Ramos (cell line): ENCODE measurements at regions not wholly inside any gene's neighbourhood (a gene's known extent, or its start where the extent isn't known, plus 50 kb on each side); places are given as distances from the start of the nearest gene placed in this dataset.
"Not testable (repeated sequence)": the region's sequence is repeated elsewhere in the genome, so short reads cannot be mapped to it uniquely, and the experiment has no call there.

Experiments used
- in situ Hi-C: fragments of 300-500 bp; cut with MboI; formaldehyde crosslinking; loops from one replicate; pipeline ENCODE4 v1.14.3; 2022; ENCODE audit warnings: low sequenced_read_pairs; ENCODE audit not compliant: unreplicated experiment

GRCh38 chrX:11010476-11010875 lies 100.7 kb upstream of the HCCS start:
- in situ Hi-C loops, result no loop called here

- in situ Hi-C loops, result no loop called here
Measured at GRCh38 chrX:11016728-11017127, 94.4 kb upstream of the HCCS start.

GRCh38 chrX:11022588-11022987 lies 88.5 kb upstream of the HCCS start:
- in situ Hi-C loops, result not testable (repeated sequence)

GRCh38 chrX:11039926-11040325 lies 71.2 kb upstream of the HCCS start:
- in situ Hi-C loops, result no loop called here

GRCh38 chrX:11040405-11040804 lies 70.7 kb upstream of the HCCS start:
- in situ Hi-C loops, result no loop called here

GRCh38 chrX:11040996-11041395 lies 70.1 kb upstream of the HCCS start:
- in situ Hi-C loops, result no loop called here

GRCh38 chrX:11050013-11050412 lies 61.1 kb upstream of the HCCS start:
- in situ Hi-C loops, result no loop called here

GRCh38 chrX:11053351-11053750 lies 57.8 kb upstream of the HCCS start:
- in situ Hi-C loops, result no loop called here

GRCh38 chrX:11056322-11057176 lies 54.6 kb upstream of the HCCS start:
- in situ Hi-C loops, result no loop called here

GRCh38 chrX:11059933-11060332 lies 51.2 kb upstream of the HCCS start:
- in situ Hi-C loops, result no loop called here
